ENCODE measurements at regions not wholly inside any gene's neighbourhood (a gene's known extent, or its start where the extent isn't known, plus 50 kb on each side); places are given as distances from the start of the nearest gene placed in this dataset.
A peak's percentile ranks its signal among the peaks of the same experiment; 100 is the strongest.
"Not testable (repeated sequence)": the region's sequence is repeated elsewhere in the genome, so short reads cannot be mapped to it uniquely, and the experiment has no call there.

DNA sequence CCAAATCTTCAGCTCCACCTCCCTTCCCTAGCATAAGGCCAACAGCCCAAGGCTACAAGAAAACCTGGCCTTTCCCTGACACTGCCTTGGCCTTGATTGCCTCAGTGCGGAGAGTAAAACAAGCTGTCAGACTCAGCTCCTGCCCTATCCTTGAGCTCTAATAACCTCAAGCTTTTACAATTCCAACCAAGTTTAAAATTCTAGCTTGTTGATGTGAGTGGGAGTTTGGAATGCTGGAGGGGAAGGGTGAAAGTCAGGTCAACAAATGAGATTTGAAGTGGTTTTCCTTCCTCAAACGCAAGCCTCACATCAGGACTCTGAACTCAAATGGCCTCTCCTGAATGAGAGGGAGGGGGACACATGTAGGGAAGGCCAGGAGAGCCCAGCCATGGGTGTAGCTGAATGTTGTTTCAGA lies 197.0 kb upstream of the VLDLR start:
- H3K36me3 Mint-ChIP-seq, result peaks cover 2% of the 10 kb centered on the region

DNA sequence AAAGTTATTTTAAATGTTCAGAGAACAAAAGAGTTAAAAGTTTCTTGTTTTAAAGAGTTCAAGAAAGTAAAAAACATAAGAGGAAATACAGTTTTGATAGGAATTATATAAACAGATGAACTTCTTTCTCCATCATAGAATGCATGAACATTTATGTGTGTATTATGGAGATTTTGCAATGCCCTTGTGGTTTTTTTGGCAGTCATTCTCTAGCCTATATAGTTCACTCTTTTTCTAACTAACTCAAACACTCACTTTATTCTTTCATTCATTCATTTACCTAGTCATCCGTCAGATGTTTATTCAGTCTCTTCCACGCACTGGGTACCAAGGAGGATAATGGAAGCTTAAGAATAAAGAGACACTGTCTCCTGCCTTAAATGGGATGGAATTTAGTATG lies 195.9 kb upstream of the VLDLR start:
- H3K27ac Mint-ChIP-seq, result peak overlapping the region; percentile 85

More for the DNA sequence above, 197.0 kb upstream of the VLDLR start:
- Mint-ChIP-seq H3K9me3 (peaks cover 7% of the 10 kb centered on the region), H3K27ac (peak overlapping the region; percentile 85), H3K4me1 (peaks cover 42% of the 10 kb centered on the region), H3K4me3 (no peak overlapping the region), H3K27me3 (ENCODE audit: low read depth) (no peaks in the 10 kb centered on the region)
- TF ChIP-seq, protein P1, sequence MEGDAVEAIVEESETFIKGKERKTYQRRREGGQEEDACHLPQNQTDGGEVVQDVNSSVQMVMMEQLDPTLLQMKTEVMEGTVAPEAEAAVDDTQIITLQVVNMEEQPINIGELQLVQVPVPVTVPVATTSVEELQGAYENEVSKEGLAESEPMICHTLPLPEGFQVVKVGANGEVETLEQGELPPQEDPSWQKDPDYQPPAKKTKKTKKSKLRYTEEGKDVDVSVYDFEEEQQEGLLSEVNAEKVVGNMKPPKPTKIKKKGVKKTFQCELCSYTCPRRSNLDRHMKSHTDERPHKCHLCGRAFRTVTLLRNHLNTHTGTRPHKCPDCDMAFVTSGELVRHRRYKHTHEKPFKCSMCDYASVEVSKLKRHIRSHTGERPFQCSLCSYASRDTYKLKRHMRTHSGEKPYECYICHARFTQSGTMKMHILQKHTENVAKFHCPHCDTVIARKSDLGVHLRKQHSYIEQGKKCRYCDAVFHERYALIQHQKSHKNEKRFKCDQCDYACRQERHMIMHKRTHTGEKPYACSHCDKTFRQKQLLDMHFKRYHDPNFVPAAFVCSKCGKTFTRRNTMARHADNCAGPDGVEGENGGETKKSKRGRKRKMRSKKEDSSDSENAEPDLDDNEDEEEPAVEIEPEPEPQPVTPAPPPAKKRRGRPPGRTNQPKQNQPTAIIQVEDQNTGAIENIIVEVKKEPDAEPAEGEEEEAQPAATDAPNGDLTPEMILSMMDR (IDR thresholded peaks at IDR 0.05; ENCODE audit: unreplicated experiment), result no peak
- no peak for DNase-seq (ENCODE audit: low spot score in 2 of 2, unreplicated experiment in 2 of 2)

DNA sequence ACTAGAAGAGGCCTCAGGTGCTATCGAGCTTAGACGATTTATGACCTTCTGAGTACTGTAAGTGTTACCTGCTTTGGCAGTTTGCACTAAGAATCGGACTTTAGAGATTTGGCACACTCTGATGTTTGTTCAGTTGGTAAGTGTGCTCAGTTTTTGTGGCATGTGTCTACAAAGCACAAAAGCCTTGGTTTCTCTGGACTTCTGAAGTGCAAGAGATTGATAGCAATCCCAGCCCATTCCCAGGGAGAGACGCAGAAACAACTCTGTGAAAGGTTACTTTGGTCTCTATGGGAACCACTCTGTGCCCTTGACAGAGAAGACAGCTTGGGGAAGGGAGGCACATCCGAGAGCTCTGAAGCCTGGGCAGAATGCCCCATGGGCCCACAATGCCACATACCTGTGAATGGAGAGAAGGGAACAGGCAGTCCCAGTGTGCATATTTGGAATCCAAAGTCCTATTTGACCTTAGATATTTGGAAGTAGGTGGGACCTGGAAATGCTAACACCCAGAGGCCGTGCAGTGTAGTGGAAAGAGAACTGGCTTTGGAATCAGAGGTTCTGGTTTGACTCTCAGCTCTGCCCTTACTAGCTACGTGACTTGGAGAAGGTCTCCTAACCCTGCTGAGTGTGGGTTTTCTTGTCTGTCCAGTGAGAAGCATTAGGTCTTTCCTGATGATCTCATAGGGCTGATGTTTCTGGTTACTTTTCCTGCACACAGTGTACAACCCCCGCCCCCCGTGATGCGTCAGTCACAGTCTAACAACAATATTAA lies 194.3 kb upstream of the VLDLR start:
- Mint-ChIP-seq H3K36me3 (no peaks in the 10 kb centered on the region), H3K27me3 (ENCODE audit: low read depth) (no peaks in the 10 kb centered on the region), H3K27ac (peak overlapping the region; percentile 24), H3K4me1 (peaks cover 35% of the 10 kb centered on the region), H3K4me3 (no peak overlapping the region), H3K9me3 (peaks cover 10% of the 10 kb centered on the region)
- TF ChIP-seq, protein P1 (IDR thresholded peaks at IDR 0.05; ENCODE audit: unreplicated experiment), result no peak
- DNase-seq (ENCODE audit: low spot score in 2 of 2, unreplicated experiment in 2 of 2), result no peak

More for the DNA sequence above, 195.9 kb upstream of the VLDLR start:
- Mint-ChIP-seq H3K9me3 (peaks cover 7% of the 10 kb centered on the region), H3K36me3 (peaks cover 2% of the 10 kb centered on the region), H3K4me1 (peaks cover 39% of the 10 kb centered on the region), H3K4me3 (no peak overlapping the region), H3K27me3 (ENCODE audit: low read depth) (no peaks in the 10 kb centered on the region)
- TF ChIP-seq, protein P1 (IDR thresholded peaks at IDR 0.05; ENCODE audit: unreplicated experiment), result no peak
- DNase-seq (ENCODE audit: low spot score in 2 of 2, unreplicated experiment in 2 of 2), result no peak

DNA sequence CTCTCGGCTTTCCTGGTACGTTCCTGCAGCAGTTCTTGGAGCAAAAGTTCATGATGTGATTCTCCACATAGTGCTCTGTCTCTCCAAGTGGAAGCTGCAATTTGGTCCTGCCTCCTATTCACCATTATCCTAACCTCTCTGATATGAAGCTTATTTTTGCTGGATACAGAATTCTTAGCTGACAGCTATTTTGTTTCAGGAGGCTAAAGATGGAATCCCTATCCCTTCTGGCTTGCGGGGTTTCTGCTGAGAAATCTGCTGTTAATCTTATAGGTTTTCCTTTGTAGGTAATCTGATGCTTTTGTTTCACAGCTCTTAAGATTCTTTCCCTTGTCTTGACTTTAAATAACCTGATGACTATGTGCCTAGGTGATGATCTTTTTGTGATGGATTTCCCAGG lies 181.6 kb upstream of the VLDLR start:
- H3K4me1 Mint-ChIP-seq, result no peaks in the 10 kb centered on the region
- peaks cover 49% of the 10 kb centered on the region for H3K36me3 Mint-ChIP-seq
- no peak for DNase-seq (ENCODE audit: low spot score in 2 of 2, unreplicated experiment in 2 of 2)
- H3K27ac Mint-ChIP-seq, result no peak overlapping the region
- H3K4me3 Mint-ChIP-seq, result no peak overlapping the region
- TF ChIP-seq, protein P1 (IDR thresholded peaks at IDR 0.05; ENCODE audit: unreplicated experiment), result no peak
- H3K27me3 Mint-ChIP-seq (ENCODE audit: low read depth), result no peaks in the 10 kb centered on the region
- peaks cover 73% of the 10 kb centered on the region for H3K9me3 Mint-ChIP-seq

DNA sequence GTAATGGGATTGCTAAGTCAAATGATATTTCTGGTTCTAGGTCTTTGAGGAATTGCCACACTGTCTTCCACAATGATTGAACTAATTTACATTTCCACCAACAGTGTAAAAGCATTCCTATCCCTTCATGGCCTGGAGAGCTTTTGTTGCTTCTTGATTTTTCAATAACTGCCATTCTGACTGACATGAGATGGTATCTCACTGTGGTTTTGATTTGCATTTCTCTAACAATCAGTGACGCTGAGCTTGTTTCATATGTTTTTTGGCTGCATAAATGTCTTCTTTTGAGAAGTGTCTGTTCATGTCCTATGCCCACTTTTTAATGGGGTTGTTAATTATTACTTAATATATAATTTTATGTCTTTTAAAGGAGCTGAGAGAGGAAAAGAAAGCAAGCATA lies 177.7 kb upstream of the VLDLR start:
- peaks cover 36% of the 10 kb centered on the region for H3K9me3 Mint-ChIP-seq
- not testable (repeated sequence) for DNase-seq (ENCODE audit: low spot score in 2 of 2, unreplicated experiment in 2 of 2); H3K27ac Mint-ChIP-seq; H3K27me3 Mint-ChIP-seq (ENCODE audit: low read depth); H3K4me1 Mint-ChIP-seq; H3K4me3 Mint-ChIP-seq
- peaks cover 32% of the 10 kb centered on the region for H3K36me3 Mint-ChIP-seq

DNA sequence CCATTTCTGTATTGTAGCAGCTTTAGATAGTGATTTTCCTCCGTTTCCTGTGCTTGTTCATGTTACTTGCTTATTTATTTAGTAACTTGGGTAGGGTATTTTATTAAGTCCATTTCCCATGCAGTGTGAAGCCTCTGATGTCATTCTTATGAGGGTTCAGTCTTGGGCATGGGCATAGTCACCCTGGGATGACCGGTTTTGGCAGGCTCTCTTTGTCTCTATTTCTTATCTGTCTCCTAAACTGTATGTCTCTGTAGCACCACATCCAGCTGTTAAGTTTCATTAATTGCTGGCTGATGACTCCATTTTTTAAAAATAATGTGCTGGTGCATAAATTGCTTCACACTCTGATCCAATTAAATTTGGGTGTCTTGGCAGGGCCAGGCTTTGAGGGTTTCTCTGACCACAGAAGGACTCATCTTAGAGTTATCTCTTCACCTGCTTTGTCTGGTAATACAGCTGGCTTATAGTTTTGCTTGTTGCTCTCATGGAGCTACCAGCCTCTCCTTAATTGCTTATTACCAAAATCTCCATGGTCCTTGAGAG lies 173.3 kb upstream of the VLDLR start:
- no peaks in the 10 kb centered on the region for H3K4me1 Mint-ChIP-seq
- H3K4me3 Mint-ChIP-seq, result no peak overlapping the region
- no peaks in the 10 kb centered on the region for H3K27me3 Mint-ChIP-seq (ENCODE audit: low read depth)
- TF ChIP-seq, protein P1 (IDR thresholded peaks at IDR 0.05; ENCODE audit: unreplicated experiment), result no peak
- no peak for DNase-seq (ENCODE audit: low spot score in 2 of 2, unreplicated experiment in 2 of 2)
- H3K9me3 Mint-ChIP-seq, result peaks cover 5% of the 10 kb centered on the region
- H3K27ac Mint-ChIP-seq, result no peak overlapping the region
- H3K36me3 Mint-ChIP-seq, result peaks cover 9% of the 10 kb centered on the region
